Panc1 (cell line): ENCODE measurements at regions not wholly inside any gene's neighbourhood (a gene's known extent, or its start where the extent isn't known, plus 50 kb on each side); places are given as distances from the start of the nearest gene placed in this dataset.

Source experiments
- CTCF ChIP-seq: fragments of 450-650 bp; IDR thresholded peaks from 2 replicates; pipeline ENCODE4 v1.5.1; 2017; ENCODE audit warnings: mild to moderate bottlenecking
- POLR2AphosphoS5 ChIP-seq: IDR thresholded peaks from 2 replicates; pipeline ENCODE4 v1.6.1; 2012; ENCODE audit warnings: mild to moderate bottlenecking, low read depth, low read length, moderate library complexity
- REST ChIP-seq, 2 experiments: IDR thresholded peaks; 2 replicates each; pipeline ENCODE4 v1.6.1; 2011 to 2012; ENCODE audit warnings: low read depth in 2 of 2, control low read depth in 1 of 2, low read length in 1 of 2, mild to moderate bottlenecking in 1 of 2, moderate library complexity in 1 of 2; ENCODE audit not compliant: insufficient read depth in 1 of 2
- SIN3A ChIP-seq: IDR thresholded peaks from 2 replicates; pipeline ENCODE4 v1.6.1; 2012; ENCODE audit warnings: low read depth, mild to moderate bottlenecking, low read length, moderate library complexity, borderline replicate concordance; ENCODE audit not compliant: insufficient read depth
- TCF7L2 ChIP-seq: IDR thresholded peaks from 2 replicates; pipeline ENCODE4 v1.6.1; 2011; ENCODE audit warnings: mild to moderate bottlenecking, low read depth, low read length, inconsistent platforms

GRCh38 chr4:187188741-187189140, 465.1 kb upstream of the FAT1 start:
- TF ChIP-seq CTCF (no peak), SIN3A (no peak), POLR2AphosphoS5 (no peak), REST (IDR thresholded peaks at IDR 0.05; ENCODE audit: insufficient read depth in 1 of 2, low read depth in 2 of 2, low read length in 1 of 2) (no peak), TCF7L2 (no peak)
